IMR-90 (cell line): ENCODE measurements at regions not wholly inside any gene's neighbourhood (a gene's known extent, or its start where the extent isn't known, plus 50 kb on each side); places are given as distances from the start of the nearest gene placed in this dataset.
A peak's percentile ranks its signal among the peaks of the same experiment; 100 is the strongest.

Source experiments
- ATAC-seq: fragments of 200-7000 bp; cut with Tn5 transposase; 2 replicates; pipeline ENCODE4 v1.9.1; 2020; ENCODE audit warnings: low read depth, mild to moderate bottlenecking, moderate library complexity
- BruUV-seq: library from RNA; stranded (reverse); fragments of 400-500 nt; replicated peaks from 2 replicates; lab custom pipeline; 2021; lab: Mats Ljungman, UMichigan
- CTCF ChIA-PET: fragments of 300-600 bp; formaldehyde crosslinking; extraction: SDS; loops from one replicate; lab custom pipeline; 2021; ENCODE audit warnings: antibody characterized with exemption; lab: Yijun Ruan, JAX
- POLR2A ChIA-PET: fragments of 300-600 bp; sonication (Branson Sonifier 250); formaldehyde crosslinking; loops from one replicate; lab custom pipeline; 2022; ENCODE audit warnings: antibody characterized with exemption; ENCODE audit not compliant: unreplicated experiment; lab: Charles Lee
- DNase-seq: peaks from one replicate; pipeline ENCODE4 v3.0.0; 2013
- H2AFZ ChIP-seq: replicated peaks from 2 replicates; pipeline ENCODE3; 2013; ENCODE audit warnings: low read length, mild to moderate bottlenecking; ENCODE audit not compliant: poor library complexity
- H2AK5ac ChIP-seq: 2 replicates; pipeline ENCODE4 v1.6.1; 2013; ENCODE audit warnings: low read depth, low read length, inconsistent platforms
- H2AK9ac ChIP-seq: replicated peaks from 2 replicates; pipeline ENCODE3; 2013; ENCODE audit warnings: mild to moderate bottlenecking, low read depth, low read length, moderate library complexity; ENCODE audit not compliant: poor library complexity
- H2BK120ac ChIP-seq: 2 replicates; pipeline ENCODE4 v1.6.1; 2013; ENCODE audit warnings: low read depth, low read length, inconsistent platforms
- H2BK15ac ChIP-seq: 3 replicates; pipeline ENCODE4 v1.6.1; 2013; ENCODE audit warnings: low read depth, low read length, inconsistent platforms
- H2BK20ac ChIP-seq: 2 replicates; pipeline ENCODE4 v1.6.1; 2013; ENCODE audit warnings: low read depth, mild to moderate bottlenecking, inconsistent platforms, low read length, moderate library complexity
- H2BK5ac ChIP-seq: 2 replicates; pipeline ENCODE4 v1.6.1; 2013; ENCODE audit warnings: mild to moderate bottlenecking, low read depth, low read length, inconsistent platforms; ENCODE audit not compliant: poor library complexity, severe bottlenecking
- H3K14ac ChIP-seq: replicated peaks from 2 replicates; pipeline ENCODE4 v1.6.1; 2013; ENCODE audit warnings: low read depth, low read length, inconsistent platforms
- H3K18ac ChIP-seq: 2 replicates; pipeline ENCODE4 v1.6.1; 2013; ENCODE audit warnings: low read depth, low read length, control low read depth
- H3K23ac ChIP-seq: 2 replicates; pipeline ENCODE4 v1.6.1; 2013; ENCODE audit warnings: low read depth, low read length, inconsistent platforms
- H3K27ac ChIP-seq: 2 replicates; pipeline ENCODE4 v1.5.1; 2013; ENCODE audit warnings: mild to moderate bottlenecking, control low read depth, low read length; ENCODE audit not compliant: insufficient read depth
- H3K27me3 ChIP-seq: 2 replicates; pipeline ENCODE4 v1.6.1; 2013; ENCODE audit warnings: low read length; ENCODE audit not compliant: control insufficient read depth, insufficient read depth
- H3K36me3 ChIP-seq: 2 replicates; pipeline ENCODE4 v1.6.1; 2013; ENCODE audit warnings: low read length, mixed read lengths; ENCODE audit not compliant: control insufficient read depth, insufficient read depth
- H3K4ac ChIP-seq: 2 replicates; pipeline ENCODE4 v1.6.1; 2013; ENCODE audit warnings: low read depth, low read length, inconsistent platforms
- H3K4me1 ChIP-seq: 2 replicates; pipeline ENCODE4 v1.6.1; 2013; ENCODE audit warnings: low read length, mixed read lengths; ENCODE audit not compliant: control insufficient read depth, insufficient read depth
- H3K4me2 ChIP-seq: 2 replicates; pipeline ENCODE4 v1.6.1; 2013; ENCODE audit warnings: low read depth, mild to moderate bottlenecking, control low read depth, low read length, moderate library complexity
- H3K4me3 ChIP-seq: 2 replicates; pipeline ENCODE4 v1.5.1; 2013; ENCODE audit warnings: low read depth, mild to moderate bottlenecking, control low read depth, low read length, moderate library complexity; ENCODE audit not compliant: insufficient read depth
- H3K56ac ChIP-seq: 2 replicates; pipeline ENCODE4 v1.6.1; 2013; ENCODE audit warnings: low read length, inconsistent platforms; ENCODE audit not compliant: insufficient read depth; ENCODE audit errors: extremely low read depth
- H3K79me1 ChIP-seq, 2 experiments: 2 replicates each; pipeline ENCODE4 v1.6.1; 2013; ENCODE audit warnings: low read length in 2 of 2, inconsistent platforms in 1 of 2, low read depth in 1 of 2
- H3K9ac ChIP-seq: 2 replicates; pipeline ENCODE4 v1.6.1; 2013; ENCODE audit warnings: low read depth, low read length, control low read depth
- H3K9me1 ChIP-seq: 2 replicates; pipeline ENCODE4 v1.6.1; 2013; ENCODE audit warnings: low read length, inconsistent platforms; ENCODE audit not compliant: insufficient read depth
- H3K9me3 ChIP-seq: 2 replicates; pipeline ENCODE4 v1.6.1; 2013; ENCODE audit warnings: low read length; ENCODE audit not compliant: control insufficient read depth, insufficient read depth
- H4K20me1 ChIP-seq: 2 replicates; pipeline ENCODE4 v1.6.1; 2013; ENCODE audit warnings: low read length, inconsistent platforms; ENCODE audit not compliant: insufficient read depth
- H4K5ac ChIP-seq: 2 replicates; pipeline ENCODE4 v1.6.1; 2013; ENCODE audit warnings: mild to moderate bottlenecking, low read depth, low read length, control low read depth
- H4K8ac ChIP-seq, 2 experiments: 2 replicates each; pipeline ENCODE4 v1.6.1; 2013; ENCODE audit warnings: low read depth in 2 of 2, low read length in 2 of 2, control low read depth in 1 of 2, inconsistent platforms in 1 of 2
- H4K91ac ChIP-seq: 2 replicates; pipeline ENCODE4 v1.6.1; 2013; ENCODE audit warnings: low read depth, low read length, inconsistent platforms; ENCODE audit not compliant: insufficient read depth
- MAFK ChIP-seq: IDR thresholded peaks from 2 replicates; pipeline ENCODE4 v1.6.1; 2012; ENCODE audit warnings: low read depth, low read length, improper control_type of control experiment
- MAZ ChIP-seq: IDR thresholded peaks from 2 replicates; pipeline ENCODE4 v1.6.1; 2012; ENCODE audit warnings: low read depth, mild to moderate bottlenecking, low read length, improper control_type of control experiment, moderate library complexity, borderline replicate concordance
- NFE2L2 ChIP-seq: fragments of 150-350 bp; IDR thresholded peaks from 2 replicates; pipeline ENCODE4 v1.6.1; 2016; ENCODE audit warnings: low read depth, mild to moderate bottlenecking, low read length
- WGBS, 2 experiments: methylation state at CpG; one replicate each; pipeline versions ENCODE4 v1.1.5 to v1.1.7; 2013; ENCODE audit warnings: missing lambda C conversion rate in 2 of 2; ENCODE audit not compliant: insufficient read length in 1 of 2; ENCODE audit errors: extremely low coverage in 2 of 2; 5-methylcytosine and 5-hydroxymethylcytosine counted together
- dilution Hi-C: fragments of 300-500 bp; cut with HindIII; formaldehyde crosslinking; loops from one replicate; pipeline ENCODE4 v1.14.3; 2018; ENCODE audit warnings: low sequenced_read_pairs; ENCODE audit not compliant: unreplicated experiment
- in situ Hi-C: fragments of 300-500 bp; cut with MboI; formaldehyde crosslinking; loops from 3 replicates; pipeline ENCODE4 v1.14.3; 2019; ENCODE audit warnings: low sequenced_read_pairs, inconsistent platforms, mixed read lengths
- intact Hi-C: fragments of 100-400 bp; cut with micrococcal nuclease; formaldehyde crosslinking; loops from 2 replicates; pipeline ENCODE4 v1.10.0; 2022

GRCh38 chr4:175330652-175331051 is 412.5 kb downstream of the ADAM29 start:
- CTCF ChIA-PET = no interaction called here
- dilution Hi-C loops (no loop called here), intact Hi-C loops (no loop called here)

More at GRCh38 chr4:175330652-175331051, 412.5 kb downstream of the ADAM29 start:
- H3K36me3 ChIP-seq = no peaks in the 10 kb centered on the region
- DNase-seq = peak; percentile 83
- H3K14ac ChIP-seq = 0 out of 2 replicates have a peak overlapping the region, but pooled peaks have one; percentile 38
- H4K91ac ChIP-seq = peak overlapping the region; percentile 11; the same call in 1 of the 2 replicates
- no peaks in the 10 kb centered on the region for H3K9me3 ChIP-seq
- H3K23ac ChIP-seq = no peak overlapping the region
- in situ Hi-C loops = no loop called here
- peak overlapping the region; percentile 49; the same call in 1 of the 2 replicates for H4K5ac ChIP-seq
- H3K27me3 ChIP-seq = no peaks in the 10 kb centered on the region
- no peak overlapping the region for H3K27ac ChIP-seq
- H3K4me2 ChIP-seq = no peak overlapping the region
- peak overlapping the region; percentile 43 for H2BK5ac ChIP-seq
- TF ChIP-seq MAZ (no peak), NFE2L2 (peak; percentile 93), MAFK (peak; percentile 33; the same call in 1 of the 2 replicates)
- H3K4me1 ChIP-seq = peaks cover 2% of the 10 kb centered on the region
- H2AK9ac ChIP-seq = no peak overlapping the region
- H2BK120ac ChIP-seq = peak overlapping the region; percentile 54
- no CpG with 5 or more reads among the region's 2 CpGs for WGBS, 2 experiments
- peak overlapping the region; percentile 30 for H3K4ac ChIP-seq
- no peaks in the 10 kb centered on the region for H3K9me1 ChIP-seq
- H3K18ac ChIP-seq = no peak overlapping the region
- no peak overlapping the region for H3K9ac ChIP-seq
- no peak overlapping the region for H2BK15ac ChIP-seq
- H3K79me1 ChIP-seq = no peaks in the 10 kb centered on the region
- POLR2A ChIA-PET = no interaction called here
- no peak overlapping the region; a peak in 1 of 4 replicates for H4K8ac ChIP-seq
- no peak overlapping the region for H3K4me3 ChIP-seq
- ATAC-seq = peak; percentile 63
- no peak overlapping the region for H3K56ac ChIP-seq
- peak overlapping the region; percentile 32; the same call in 1 of the 2 replicates for H2BK20ac ChIP-seq
- H2AK5ac ChIP-seq = no peak overlapping the region
- no peaks in the 10 kb centered on the region for H4K20me1 ChIP-seq
- BruUV-seq = no TSS peak
- no peak overlapping the region for H2AFZ ChIP-seq
